ENCODE measurements at regions not wholly inside any gene's neighbourhood (a gene's known extent, or its start where the extent isn't known, plus 50 kb on each side); places are given as distances from the start of the nearest gene placed in this dataset.

GRCh38 chr18:43572163-43572562 lies 294.9 kb upstream of the SYT4 start:
- no peak for DNase-seq (ENCODE audit: low spot score)

GRCh38 chr18:43574974-43575373 lies 297.7 kb upstream of the SYT4 start:
- no peak for DNase-seq (ENCODE audit: low spot score)

DNA sequence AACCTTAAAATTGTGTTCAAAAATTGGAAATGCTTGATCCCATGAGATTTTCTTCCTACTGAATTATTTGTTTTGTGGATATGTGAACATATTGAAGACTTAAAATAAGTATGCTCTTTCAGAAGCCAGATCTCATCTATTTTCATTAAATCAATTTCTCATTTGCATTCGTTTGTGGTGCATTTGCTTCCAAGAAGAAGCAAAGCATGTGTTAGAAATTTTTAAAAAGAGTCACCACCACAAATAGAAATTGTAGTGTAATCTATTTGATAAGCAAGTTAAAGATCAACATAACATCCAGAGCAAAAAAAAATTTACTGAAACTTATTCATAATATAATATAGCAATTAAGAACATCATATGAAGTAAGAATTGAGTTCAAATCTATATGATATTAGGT lies 300.9 kb upstream of the SYT4 start:
- DNase-seq (ENCODE audit: low spot score): no peak

DNA sequence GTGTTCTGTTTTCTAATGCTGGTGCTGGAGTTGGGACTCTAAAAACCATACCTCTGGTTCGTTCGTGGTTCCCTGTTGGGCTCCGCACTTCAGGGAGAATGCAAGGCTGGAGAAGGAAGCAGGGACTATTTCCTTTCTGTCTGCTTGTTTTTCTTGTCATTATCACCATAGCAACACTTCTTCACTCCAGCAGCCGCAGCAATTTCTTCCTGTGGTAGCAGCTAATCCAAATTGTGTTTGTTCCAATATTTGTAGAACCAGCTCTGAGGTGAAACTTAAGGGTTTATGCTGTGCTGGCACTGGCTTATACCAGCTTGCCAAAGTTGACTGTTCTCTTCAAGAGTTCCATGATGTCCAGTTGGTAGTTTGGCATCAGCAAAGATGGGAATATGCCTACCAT lies 301.4 kb upstream of the SYT4 start:
- DNase-seq (ENCODE audit: low spot score): no peak

DNA sequence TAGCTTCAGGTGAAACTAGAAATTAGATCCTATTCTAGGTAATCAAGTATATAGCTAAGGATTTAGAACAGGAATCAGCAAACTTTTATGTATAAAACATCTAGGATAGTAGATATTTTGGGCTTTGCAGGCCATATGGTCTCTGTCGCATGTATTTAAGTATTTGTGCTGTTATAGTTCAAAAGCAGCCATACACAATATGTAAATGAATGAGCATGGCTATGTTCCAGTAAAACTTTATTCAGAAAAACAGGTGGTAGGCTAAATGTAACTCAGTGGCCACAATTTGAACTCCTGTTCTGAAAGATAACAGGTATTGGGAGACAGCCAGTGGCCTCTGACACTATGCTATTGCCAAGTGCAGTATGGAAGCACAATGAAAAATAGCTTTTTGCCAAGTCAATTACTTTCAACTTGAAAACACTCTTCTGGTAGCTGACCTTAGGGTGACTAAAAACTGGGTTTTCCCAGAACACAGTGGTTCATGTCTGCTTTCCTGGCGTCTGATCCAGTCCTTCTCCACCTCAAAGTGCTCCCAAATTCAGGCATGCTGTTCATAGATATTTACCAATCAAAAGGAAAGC lies 304.7 kb upstream of the SYT4 start:
- no peak for DNase-seq (ENCODE audit: low spot score)

DNA sequence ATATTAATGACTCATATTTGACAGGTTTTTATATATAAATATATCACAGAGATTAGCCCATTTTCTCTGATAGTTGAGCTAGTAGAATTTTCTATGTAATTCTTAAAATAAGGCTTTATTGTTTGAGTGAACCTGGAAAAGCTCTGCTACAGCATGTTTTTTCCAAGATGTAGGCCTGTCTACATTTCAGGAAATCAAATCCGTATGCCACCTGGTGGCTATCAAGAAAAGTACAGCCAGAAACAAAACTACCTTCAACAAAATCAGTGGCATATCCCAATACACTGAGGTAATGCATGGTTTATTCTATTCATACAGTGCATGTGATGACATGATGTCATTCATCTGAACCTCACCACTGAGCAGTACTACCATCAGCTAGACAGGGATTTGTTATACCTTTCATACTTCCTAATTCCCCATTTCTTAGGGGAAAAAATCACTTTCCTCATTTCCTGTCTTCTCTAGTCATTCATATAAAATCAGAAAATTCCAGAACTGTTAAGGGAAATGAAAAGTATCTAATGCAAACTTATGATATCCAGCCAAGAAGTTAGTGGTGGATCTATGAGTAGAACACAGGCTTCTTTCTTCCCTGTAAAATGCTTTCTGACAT lies 310.4 kb upstream of the SYT4 start:
- DNase-seq (ENCODE audit: low spot score): no peak

GRCh38 chr18:43588838-43589237 lies 311.5 kb upstream of the SYT4 start:
- DNase-seq (ENCODE audit: low spot score): no peak

GRCh38 chr18:43589611-43590151 lies 312.4 kb upstream of the SYT4 start:
- DNase-seq (ENCODE audit: low spot score): no peak

DNA sequence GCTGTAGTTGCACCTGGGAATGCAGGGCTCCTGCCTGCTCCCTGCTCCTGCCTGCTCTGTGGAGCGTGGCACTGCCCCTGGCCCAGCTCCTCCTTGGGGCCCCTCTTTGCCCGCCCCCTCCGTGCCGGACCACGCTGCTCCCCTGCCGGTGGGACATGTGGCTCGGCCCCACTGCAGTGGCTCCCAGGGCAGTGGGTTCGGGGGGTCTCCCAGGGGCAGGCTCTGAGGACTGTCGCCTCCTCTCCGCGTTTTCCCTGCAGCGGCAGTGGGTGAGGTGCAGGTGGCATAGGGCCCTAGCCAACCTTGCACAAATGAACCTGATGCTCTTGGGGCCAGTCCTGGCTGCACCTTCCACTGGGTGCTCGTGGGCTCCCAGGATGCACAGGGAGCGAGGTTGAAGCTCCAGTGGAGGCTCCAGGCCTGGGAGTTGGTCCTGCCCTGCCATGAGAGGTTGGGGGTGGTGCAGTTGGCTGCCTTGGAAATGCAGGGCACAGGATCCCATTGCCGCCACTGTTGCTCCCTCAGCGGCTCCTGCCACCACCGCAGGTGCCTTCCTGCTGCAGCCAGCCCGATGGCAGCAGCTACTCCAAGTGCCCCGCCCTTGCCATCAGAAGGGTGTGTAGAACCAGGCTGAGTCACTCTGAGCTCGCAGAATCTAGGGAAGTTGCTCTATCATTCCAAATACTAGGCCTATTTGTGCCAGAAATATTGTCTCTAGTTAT lies 313.1 kb upstream of the SYT4 start:
- no peak for DNase-seq (ENCODE audit: low spot score)

DNA sequence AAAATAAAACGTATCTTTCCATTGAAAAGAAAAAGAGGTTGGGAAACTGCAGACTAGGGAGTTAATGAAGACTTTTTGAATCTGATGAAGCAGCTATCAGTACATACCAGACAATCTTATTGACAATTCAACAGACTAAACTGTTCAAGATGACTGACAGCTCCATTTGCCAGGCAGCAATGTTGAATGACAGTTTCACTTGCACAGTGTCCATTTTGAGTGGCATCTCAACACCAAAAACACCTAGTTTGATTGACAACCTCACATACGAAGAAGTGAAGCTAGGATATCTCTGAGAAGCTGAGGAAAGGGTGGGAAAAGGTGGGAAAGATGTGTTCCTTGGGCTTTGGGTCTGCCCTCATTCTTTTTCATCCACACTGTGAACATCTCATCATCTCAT lies 315.0 kb upstream of the SYT4 start:
- DNase-seq (ENCODE audit: low spot score): no peak

DNA sequence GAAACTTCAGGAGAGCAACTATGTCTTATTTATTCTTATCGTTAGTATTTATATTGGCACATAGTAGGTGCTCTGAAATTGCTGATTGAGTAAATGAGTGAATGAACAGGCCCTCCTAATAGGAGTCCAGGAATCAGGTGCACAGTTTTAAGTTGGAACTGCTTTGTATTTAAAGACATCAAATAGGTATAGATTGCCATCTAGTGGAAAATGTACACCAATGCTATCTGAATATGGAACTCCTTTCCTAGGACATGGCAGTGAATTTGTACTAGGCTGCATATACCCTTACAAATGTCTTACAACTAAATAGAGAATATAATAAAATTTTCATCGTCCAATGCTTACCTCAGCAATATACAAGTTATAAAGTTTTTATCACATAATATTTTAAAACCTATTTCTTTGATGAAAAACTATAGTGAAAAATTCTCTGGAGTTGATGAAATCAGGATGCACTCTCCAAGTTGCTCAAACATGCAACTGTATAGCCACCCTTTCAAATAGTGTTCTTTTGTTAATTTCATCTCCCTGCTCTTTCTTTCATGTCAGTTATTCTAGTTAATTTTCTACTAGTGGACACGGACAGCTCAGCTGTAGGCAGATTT lies 318.9 kb upstream of the SYT4 start:
- DNase-seq (ENCODE audit: low spot score): no peak

DNA sequence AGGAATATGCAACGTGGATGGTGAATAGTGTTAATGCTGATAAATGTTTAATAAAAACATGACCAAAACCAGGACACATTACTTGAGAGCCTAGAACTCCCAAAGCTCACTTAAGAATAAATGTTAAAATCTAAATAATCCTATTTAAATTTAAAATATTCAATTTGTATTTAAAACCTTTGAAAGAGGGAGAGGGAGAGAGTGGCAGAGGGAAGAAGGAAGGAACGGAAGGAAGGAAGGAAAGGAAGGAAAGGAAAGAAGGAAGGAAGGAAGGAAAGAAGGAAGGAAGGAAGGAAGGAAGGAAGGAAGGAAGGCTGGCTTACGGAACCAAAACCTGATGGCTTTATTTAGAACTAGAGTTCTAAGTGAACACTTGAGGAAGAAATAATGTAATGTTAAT lies 324.1 kb upstream of the SYT4 start:
- no peak for DNase-seq (ENCODE audit: low spot score)

DNA sequence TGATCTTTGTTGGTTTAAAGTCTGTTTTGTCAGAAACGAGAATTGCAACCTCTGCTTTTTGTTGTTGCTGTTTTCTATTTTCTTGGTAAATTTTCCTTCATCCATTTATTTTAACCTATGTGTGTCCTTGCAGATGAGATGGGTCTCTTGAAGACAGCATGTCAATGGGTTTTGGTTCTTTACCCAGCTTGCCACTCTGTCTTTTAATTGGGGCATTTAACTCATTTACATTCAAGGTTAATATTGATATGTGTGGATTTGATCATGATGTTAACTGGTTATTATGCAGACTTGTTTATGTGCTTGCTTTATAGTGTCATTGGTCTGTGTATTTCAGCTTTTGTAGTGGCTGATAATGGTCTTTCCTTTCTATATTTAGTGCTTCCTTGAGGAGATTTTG lies 327.9 kb upstream of the SYT4 start:
- no peak for DNase-seq (ENCODE audit: low spot score)

DNA sequence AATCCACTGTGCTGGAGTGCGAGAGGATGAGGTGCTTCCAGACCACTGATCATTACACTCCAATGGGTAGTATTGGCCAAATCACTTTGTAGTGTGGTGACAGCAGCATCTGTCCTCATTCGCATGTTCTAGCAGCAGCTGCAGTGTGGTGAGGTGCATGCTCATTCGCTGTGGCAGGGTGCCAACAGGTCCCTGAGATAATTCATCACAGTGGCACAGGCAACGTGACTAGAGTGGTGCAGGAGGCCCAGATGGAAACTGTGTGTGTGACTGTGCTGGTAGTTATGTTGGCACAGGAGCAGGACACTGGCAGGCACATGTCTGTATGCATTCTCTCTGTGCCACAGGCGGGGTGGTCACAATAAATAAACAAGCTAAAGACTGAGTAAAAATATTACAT lies 329.5 kb upstream of the SYT4 start:
- no peak for DNase-seq (ENCODE audit: low spot score)

DNA sequence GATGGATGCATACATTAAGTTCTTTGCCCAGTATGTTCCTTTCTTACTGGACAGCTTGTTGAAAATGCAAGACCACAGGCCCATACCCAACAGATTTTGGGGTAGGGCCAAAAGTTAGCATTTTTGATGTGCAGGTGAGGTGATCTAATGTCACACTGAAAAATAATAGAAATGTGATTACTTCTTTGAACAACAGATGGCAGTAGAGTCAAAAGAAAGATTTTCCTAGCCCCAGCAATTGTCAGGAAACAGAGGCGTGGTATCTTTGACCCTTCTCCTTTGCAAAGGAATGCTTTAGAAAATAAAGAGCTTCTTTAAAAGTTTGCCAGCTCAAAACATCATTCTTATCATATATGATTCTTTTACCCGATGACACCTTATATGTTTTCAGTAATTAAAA lies 343.6 kb upstream of the SYT4 start:
- no peak for DNase-seq (ENCODE audit: low spot score)

GRCh38 chr18:43622024-43622423 lies 344.7 kb upstream of the SYT4 start:
- no peak for DNase-seq (ENCODE audit: low spot score)

DNA sequence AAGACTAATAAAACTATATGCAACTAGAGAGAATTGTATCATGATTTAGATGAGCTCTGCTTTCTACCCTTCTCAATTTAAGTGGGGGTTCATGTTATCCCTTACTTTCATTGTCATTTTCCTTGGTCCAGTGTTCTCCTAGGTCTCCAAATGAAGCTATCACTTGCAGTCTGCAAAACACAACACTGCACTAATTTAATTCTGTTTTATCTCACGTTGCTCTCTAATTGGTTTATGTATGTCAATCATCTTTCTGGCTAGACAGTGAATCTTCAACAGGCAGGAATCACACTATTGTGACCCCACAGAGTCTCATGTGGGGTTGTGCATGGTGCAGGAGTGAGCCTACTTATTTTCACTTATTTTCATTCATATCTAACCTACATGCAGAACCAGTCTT lies 348.3 kb upstream of the SYT4 start:
- DNase-seq (ENCODE audit: low spot score): no peak

- DNase-seq (ENCODE audit: low spot score): no peak
These were observed 350.7 kb upstream of the SYT4 start for GRCh38 chr18:43627848-43628530.

DNA sequence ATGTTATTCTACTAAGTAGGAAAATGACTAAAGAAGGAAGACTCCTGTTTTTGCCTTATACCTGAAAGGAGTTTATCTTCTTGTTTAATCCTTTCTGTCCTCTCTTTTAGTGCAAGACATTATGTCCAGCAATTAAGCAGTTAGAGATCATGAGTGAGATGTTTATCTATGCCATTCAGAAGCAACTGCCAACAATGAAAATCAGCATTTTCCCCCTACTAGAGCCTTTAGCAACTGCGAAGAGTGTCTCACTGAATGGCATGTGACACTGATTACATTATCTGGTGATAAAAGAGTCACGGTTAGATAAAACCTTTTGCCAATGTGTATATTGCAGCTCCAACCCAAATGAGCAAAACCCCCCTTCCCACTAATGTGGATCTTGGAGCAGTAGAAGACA lies 357.7 kb upstream of the SYT4 start:
- no peak for DNase-seq (ENCODE audit: low spot score)

DNA sequence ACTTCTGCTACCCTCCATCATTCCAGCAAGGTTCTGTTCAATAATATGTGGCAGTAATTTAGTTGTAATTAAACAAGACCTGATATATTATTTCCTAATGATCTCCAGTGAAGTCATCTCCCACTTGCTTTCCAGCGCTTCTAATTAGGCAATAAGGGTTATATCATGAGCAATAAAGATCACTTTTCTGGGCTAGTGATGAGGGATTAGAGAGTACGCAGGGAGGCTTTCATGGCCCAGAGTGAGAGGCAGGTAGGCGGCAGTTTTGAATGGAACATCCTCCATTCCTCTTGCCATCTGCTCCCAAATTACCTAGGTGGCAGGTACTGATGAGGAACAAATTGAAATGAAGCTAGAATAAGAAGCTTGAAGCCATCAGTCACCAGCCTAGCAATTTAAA lies 358.1 kb upstream of the SYT4 start:
- DNase-seq (ENCODE audit: low spot score): no peak

- no peak for DNase-seq (ENCODE audit: low spot score)
These were observed 365.5 kb upstream of the SYT4 start for GRCh38 chr18:43642727-43643330.

DNA sequence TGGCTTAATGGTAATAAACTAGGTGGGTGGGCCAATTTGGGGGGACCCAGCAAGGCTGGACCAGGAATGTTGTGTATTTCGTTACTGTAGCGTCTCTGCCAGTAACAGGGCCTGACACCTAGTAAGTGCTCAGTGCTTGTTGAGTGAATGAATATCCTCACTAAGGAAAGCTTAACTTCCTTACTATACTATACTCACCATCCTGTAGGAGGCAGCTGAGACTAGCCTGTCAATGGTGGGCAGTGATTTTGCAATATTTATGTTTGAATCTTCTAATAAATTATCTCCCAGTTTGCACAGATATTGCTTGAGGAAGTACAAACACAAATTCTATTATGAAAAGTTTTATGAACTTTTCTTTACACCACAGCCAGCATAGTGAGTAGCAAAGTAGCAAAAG lies 370.7 kb upstream of the SYT4 start:
- no peak for DNase-seq (ENCODE audit: low spot score)

All from ureter (tissue), 1 donor.